SU-DHL-6 (cell line): ENCODE measurements at regions not wholly inside any gene's neighbourhood (a gene's known extent, or its start where the extent isn't known, plus 50 kb on each side); places are given as distances from the start of the nearest gene placed in this dataset.
A peak's percentile ranks its signal among the peaks of the same experiment; 100 is the strongest.

Experiments
- H2AFZ ChIP-seq: fragments of 200-600 bp; sonication (generic); 2 replicates; pipeline ENCODE4 v1.6.1; 2014; ENCODE audit warnings: low read depth, mild to moderate bottlenecking, moderate library complexity, mixed read lengths, antibody characterized with exemption, low read length; ENCODE audit not compliant: severe bottlenecking
- H3F3A ChIP-seq: fragments of 200-600 bp; shearing (Covaris generic); 2 replicates; pipeline ENCODE4 v1.6.0; 2016; ENCODE audit warnings: antibody characterized with exemption, mild to moderate bottlenecking; ENCODE audit not compliant: insufficient read depth
- H3K27ac ChIP-seq: fragments of 200-600 bp; sonication (generic); 2 replicates; pipeline ENCODE4 v1.5.1; 2016; ENCODE audit warnings: low read depth, mild to moderate bottlenecking, low read length, moderate library complexity, mixed read lengths
- H3K27me3 ChIP-seq: fragments of 200-600 bp; sonication (generic), shearing (Covaris generic); 2 replicates; pipeline ENCODE4 v1.6.0; 2014; ENCODE audit warnings: mild to moderate bottlenecking, low read length
- H3K36me3 ChIP-seq: fragments of 200-600 bp; sonication (generic); 2 replicates; pipeline ENCODE4 v1.6.1; 2014; ENCODE audit warnings: mild to moderate bottlenecking, low read length, mixed read lengths
- H3K4me2 ChIP-seq: fragments of 300-600, 200-600 bp; shearing (Covaris generic), sonication (generic); 2 replicates; pipeline ENCODE4 v1.6.0; 2014; ENCODE audit warnings: low read length, low read depth, mild to moderate bottlenecking; ENCODE audit not compliant: poor library complexity, severe bottlenecking
- H3K4me3 ChIP-seq: fragments of 200-600 bp; sonication (generic); 2 replicates; pipeline ENCODE4 v1.5.1; 2014; ENCODE audit warnings: antibody characterized with exemption, low read length, mild to moderate bottlenecking, mixed read lengths; ENCODE audit not compliant: insufficient read depth, poor library complexity, severe bottlenecking
- H3K79me2 ChIP-seq: fragments of 200-600 bp; sonication (generic); 2 replicates; pipeline ENCODE4 v1.6.1; 2014; ENCODE audit warnings: mild to moderate bottlenecking, low read length, moderate library complexity; ENCODE audit not compliant: insufficient read depth
- H3K9ac ChIP-seq: fragments of 200-600 bp; sonication (generic); 2 replicates; pipeline ENCODE4 v1.7.0; 2014; ENCODE audit warnings: mild to moderate bottlenecking, low read length
- H3K9me2 ChIP-seq: fragments of 200-600 bp; sonication (generic); replicated peaks from 2 replicates; pipeline ENCODE4 v1.6.1; 2014; ENCODE audit warnings: low read length; ENCODE audit not compliant: insufficient read depth
- H3K9me3 ChIP-seq: fragments of 200-600 bp; sonication (generic); 2 replicates; pipeline ENCODE4 v1.6.1; 2014; ENCODE audit warnings: low read length, mixed read lengths; ENCODE audit not compliant: insufficient read depth
- H4K20me1 ChIP-seq: fragments of 200-600 bp; sonication (generic); 2 replicates; pipeline ENCODE4 v1.6.1; 2014; ENCODE audit warnings: low read depth, mild to moderate bottlenecking, antibody characterized with exemption, low read length, moderate library complexity, mixed read lengths
- CTCF ChIP-seq: fragments of 200-600 bp; sonication (generic); IDR thresholded peaks from one replicate; pipeline ENCODE4 v1.5.1; 2017; ENCODE audit warnings: antibody characterized with exemption, mild to moderate bottlenecking, low read length, moderate library complexity; ENCODE audit not compliant: insufficient read depth, poor library complexity, severe bottlenecking
- EZH2phosphoT487 ChIP-seq: fragments of 200-600 bp; sonication (generic), shearing (Covaris generic); conservative IDR thresholded peaks from 2 replicates; pipeline ENCODE4 v1.6.1; 2018; ENCODE audit warnings: mild to moderate bottlenecking, antibody characterized with exemption, low read length, moderate library complexity, mixed read lengths

- Histone ChIP-seq H3K4me3 (no peak overlapping the region), H2AFZ (no peak overlapping the region), H3K27ac (no peak overlapping the region), H3K79me2 (no peaks in the 10 kb centered on the region), H3K36me3 (no peaks in the 10 kb centered on the region), H4K20me1 (no peaks in the 10 kb centered on the region), H3F3A (no peaks in the 10 kb centered on the region), H3K9me2 (no peaks in the 10 kb centered on the region), H3K27me3 (no peaks in the 10 kb centered on the region), H3K9me3 (no peaks in the 10 kb centered on the region), H3K4me2 (no peak overlapping the region), H3K9ac (no peak overlapping the region)
- TF ChIP-seq CTCF (peak; percentile 40), EZH2phosphoT487 (no peak)
These were observed 89.5 kb downstream of the OR13H1 start for GRCh38 chrX:131633285-131633917.

- TF ChIP-seq CTCF: no peak
- no peak for TF ChIP-seq EZH2phosphoT487
- H3K4me3 ChIP-seq: no peak overlapping the region
- no peak overlapping the region for H3K9ac ChIP-seq
- H3K36me3 ChIP-seq: no peaks in the 10 kb centered on the region
- H3K9me3 ChIP-seq: no peaks in the 10 kb centered on the region
- no peaks in the 10 kb centered on the region for H3K27me3 ChIP-seq
- no peaks in the 10 kb centered on the region for H3K79me2 ChIP-seq
- H3K4me2 ChIP-seq: no peak overlapping the region
- H3F3A ChIP-seq: no peaks in the 10 kb centered on the region
- H2AFZ ChIP-seq: no peak overlapping the region
- H3K27ac ChIP-seq: no peak overlapping the region
- no peaks in the 10 kb centered on the region for H3K9me2 ChIP-seq
- no peaks in the 10 kb centered on the region for H4K20me1 ChIP-seq
These were observed 91.0 kb downstream of the OR13H1 start for GRCh38 chrX:131634900-131635299.

- Histone ChIP-seq H3K27me3 (no peaks in the 10 kb centered on the region), H3F3A (no peaks in the 10 kb centered on the region), H3K4me3 (no peak overlapping the region), H3K9ac (no peak overlapping the region), H4K20me1 (no peaks in the 10 kb centered on the region), H2AFZ (no peak overlapping the region), H3K36me3 (no peaks in the 10 kb centered on the region), H3K9me3 (no peaks in the 10 kb centered on the region), H3K4me2 (no peak overlapping the region), H3K9me2 (no peaks in the 10 kb centered on the region), H3K27ac (no peak overlapping the region), H3K79me2 (no peaks in the 10 kb centered on the region)
- TF ChIP-seq EZH2phosphoT487: no peak
- TF ChIP-seq CTCF: no peak
These were observed 102.2 kb downstream of the OR13H1 start for GRCh38 chrX:131646106-131646505.
